ENCODE measurements at regions not wholly inside any gene's neighbourhood (a gene's known extent, or its start where the extent isn't known, plus 50 kb on each side); places are given as distances from the start of the nearest gene placed in this dataset.

DNA sequence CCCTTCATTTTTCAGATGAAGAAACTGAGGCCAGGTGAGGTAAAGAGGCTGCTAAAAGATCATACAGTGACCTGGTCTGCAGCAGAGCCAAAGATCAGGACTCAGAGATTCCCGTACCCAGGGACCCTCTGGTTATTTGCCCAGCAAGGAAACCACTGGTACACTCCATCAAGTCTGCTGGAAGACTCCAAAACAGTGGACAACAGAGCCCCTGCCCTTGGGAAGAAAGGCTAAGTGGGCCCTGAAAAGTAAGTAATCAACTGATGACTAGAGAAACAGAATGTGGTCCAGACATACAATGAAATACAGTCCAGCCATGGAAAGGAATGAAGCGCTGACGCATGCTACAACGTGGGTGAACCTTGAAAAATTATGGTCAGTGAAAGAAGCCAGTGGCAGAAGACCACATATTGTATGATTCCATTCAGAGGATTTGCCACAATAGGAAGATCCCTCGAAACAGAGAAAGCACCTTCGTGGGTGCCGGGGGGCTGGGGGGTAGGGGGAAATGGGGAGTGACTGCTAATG, 106.4 kb downstream of the ETS2 start:
- no peak overlapping the region for H3K4me3 ChIP-seq (ENCODE audit: low read depth, low read length)
- TF ChIP-seq, protein P1, sequence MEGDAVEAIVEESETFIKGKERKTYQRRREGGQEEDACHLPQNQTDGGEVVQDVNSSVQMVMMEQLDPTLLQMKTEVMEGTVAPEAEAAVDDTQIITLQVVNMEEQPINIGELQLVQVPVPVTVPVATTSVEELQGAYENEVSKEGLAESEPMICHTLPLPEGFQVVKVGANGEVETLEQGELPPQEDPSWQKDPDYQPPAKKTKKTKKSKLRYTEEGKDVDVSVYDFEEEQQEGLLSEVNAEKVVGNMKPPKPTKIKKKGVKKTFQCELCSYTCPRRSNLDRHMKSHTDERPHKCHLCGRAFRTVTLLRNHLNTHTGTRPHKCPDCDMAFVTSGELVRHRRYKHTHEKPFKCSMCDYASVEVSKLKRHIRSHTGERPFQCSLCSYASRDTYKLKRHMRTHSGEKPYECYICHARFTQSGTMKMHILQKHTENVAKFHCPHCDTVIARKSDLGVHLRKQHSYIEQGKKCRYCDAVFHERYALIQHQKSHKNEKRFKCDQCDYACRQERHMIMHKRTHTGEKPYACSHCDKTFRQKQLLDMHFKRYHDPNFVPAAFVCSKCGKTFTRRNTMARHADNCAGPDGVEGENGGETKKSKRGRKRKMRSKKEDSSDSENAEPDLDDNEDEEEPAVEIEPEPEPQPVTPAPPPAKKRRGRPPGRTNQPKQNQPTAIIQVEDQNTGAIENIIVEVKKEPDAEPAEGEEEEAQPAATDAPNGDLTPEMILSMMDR (IDR thresholded peaks at IDR 0.05; ENCODE audit: borderline replicate concordance, insufficient read depth, low read depth, low read length) = no peak

- TF ChIP-seq, protein P1 (IDR thresholded peaks at IDR 0.05; ENCODE audit: borderline replicate concordance, insufficient read depth, low read depth, low read length) = no peak
- no peak overlapping the region for H3K4me3 ChIP-seq (ENCODE audit: low read depth, low read length)
These were observed 105.9 kb downstream of the ETS2 start for GRCh38 chr21:38911484-38912101.

DNA sequence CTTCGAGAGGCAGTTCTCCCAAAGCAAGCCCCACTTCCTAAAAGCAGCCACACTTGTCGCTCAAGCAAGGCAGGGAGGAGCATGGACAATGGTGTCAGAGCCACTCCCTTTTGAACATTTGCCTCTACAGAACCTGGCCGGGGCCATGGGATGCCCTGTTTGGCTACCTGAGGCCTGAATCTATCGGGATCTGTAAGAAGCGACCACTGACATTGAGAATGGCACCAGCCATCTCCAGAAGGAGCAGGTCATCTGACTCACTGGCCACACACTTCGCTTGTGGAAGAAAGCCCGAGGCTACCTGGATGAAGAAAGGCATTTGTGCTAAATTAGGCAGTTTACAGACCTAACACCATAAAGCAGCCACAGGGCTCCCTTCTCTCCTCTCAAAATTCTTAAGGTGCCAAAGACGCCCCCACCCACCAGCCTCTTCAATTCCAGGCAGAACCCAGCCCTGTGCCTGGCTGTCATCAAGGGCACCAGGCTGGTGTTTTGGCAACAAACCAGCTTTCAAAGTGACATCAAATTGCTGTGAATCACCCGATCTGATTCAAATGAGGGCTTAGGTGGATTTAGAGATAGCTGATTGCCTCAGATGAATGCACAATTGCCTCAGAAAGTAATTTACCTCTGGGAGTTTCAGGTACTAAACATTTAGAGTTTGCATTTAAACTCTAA, 104.8 kb downstream of the ETS2 start:
- TF ChIP-seq, protein P1 (IDR thresholded peaks at IDR 0.05; ENCODE audit: borderline replicate concordance, insufficient read depth, low read depth, low read length) = no peak
- H3K4me3 ChIP-seq (ENCODE audit: low read depth, low read length) = no peak overlapping the region

- no peak overlapping the region for H3K4me3 ChIP-seq (ENCODE audit: low read depth, low read length)
- TF ChIP-seq, protein P1 (IDR thresholded peaks at IDR 0.05; ENCODE audit: borderline replicate concordance, insufficient read depth, low read depth, low read length) = no peak
These were observed 104.2 kb downstream of the ETS2 start for GRCh38 chr21:38909929-38910328.

- TF ChIP-seq, protein P1 (IDR thresholded peaks at IDR 0.05; ENCODE audit: borderline replicate concordance, insufficient read depth, low read depth, low read length) = no peak
- no peak overlapping the region for H3K4me3 ChIP-seq (ENCODE audit: low read depth, low read length)
These were observed 103.4 kb downstream of the ETS2 start for GRCh38 chr21:38909109-38909508.

- no peak overlapping the region for H3K4me3 ChIP-seq (ENCODE audit: low read depth, low read length)
- TF ChIP-seq, protein P1 (IDR thresholded peaks at IDR 0.05; ENCODE audit: borderline replicate concordance, insufficient read depth, low read depth, low read length) = no peak
These were observed 102.8 kb downstream of the ETS2 start for GRCh38 chr21:38908537-38908936.

- TF ChIP-seq, protein P1 (IDR thresholded peaks at IDR 0.05; ENCODE audit: borderline replicate concordance, insufficient read depth, low read depth, low read length) = no peak
- no peak overlapping the region for H3K4me3 ChIP-seq (ENCODE audit: low read depth, low read length)
These were observed 100.0 kb downstream of the ETS2 start for GRCh38 chr21:38905752-38906151.

Measured in GM12875 (cell line).